K562 (cell line): ENCODE measurements at regions not wholly inside any gene's neighbourhood (a gene's known extent, or its start where the extent isn't known, plus 50 kb on each side); places are given as distances from the start of the nearest gene placed in this dataset.

Source experiments
- ATAC-seq: fragments of 200-7000 bp; cut with Tn5 transposase; 3 replicates; pipeline ENCODE4 v1.9.1; 2020; ENCODE audit warnings: moderate library complexity
- BruUV-seq: library from RNA; stranded (reverse); fragments of 400-500 nt; replicated peaks from 2 replicates; lab custom pipeline; 2021; lab: Mats Ljungman, UMichigan
- CTCF ChIA-PET: fragments of 300-600 bp; formaldehyde crosslinking; extraction: SDS; loops from one replicate; lab custom pipeline; 2021; ENCODE audit warnings: low intra/inter-chr PET ratio; lab: Yijun Ruan, JAX
- POLR2A ChIA-PET: fragments of 300-600, 350-650 bp; sonication (Branson Sonifier 250); formaldehyde crosslinking; extraction: SDS; loops from one replicate; lab custom pipeline; 2021; ENCODE audit warnings: antibody characterized with exemption, inconsistent platforms; lab: Yijun Ruan, JAX
- DNase-seq, 4 experiments: peaks; one replicate each; pipeline versions ENCODE4 v3.0.0 to v3.0.0-alpha.2; 2011 to 2018; ENCODE audit warnings: low spot score in 3 of 4, mixed read lengths in 3 of 4; ENCODE audit errors: extremely low read depth in 1 of 4
- FAIRE-seq: peaks from 2 replicates; lab custom pipeline; 2011; peaks lifted over from hg19 to GRCh38; lab: Jason Lieb, UNC
- H2AFZ ChIP-seq: 2 replicates; pipeline ENCODE4 v1.6.0; 2011; ENCODE audit warnings: low read depth, low read length, control low read depth, inconsistent platforms
- H3K27ac ChIP-seq: fragments of 200-600 bp; 3 replicates; pipeline ENCODE4 v1.8.0; 2011; ENCODE audit warnings: low read depth, mild to moderate bottlenecking, control low read depth, inconsistent platforms, low read length, moderate library complexity, mixed read lengths; ENCODE audit errors: extremely low read depth
- H3K27me3 ChIP-seq, 2 experiments: fragments of 300-600 bp in 1 of 2; 2 replicates in 1 of 2; 3 replicates in 1 of 2; pipeline versions ENCODE4 v1.6.0 to v1.8.0; 2011; ENCODE audit warnings: inconsistent platforms in 2 of 2, low read length in 2 of 2, mild to moderate bottlenecking in 1 of 2, mixed read lengths in 1 of 2, moderate library complexity in 1 of 2; ENCODE audit not compliant: control insufficient read depth in 2 of 2, insufficient read depth in 2 of 2
- H3K36me3 ChIP-seq: fragments of 300-600 bp; 3 replicates; pipeline ENCODE4 v1.8.0; 2011; ENCODE audit warnings: mild to moderate bottlenecking, low read length, inconsistent platforms; ENCODE audit not compliant: control insufficient read depth, insufficient read depth
- H3K4me1 ChIP-seq, 2 experiments: fragments of 200-600 bp in 1 of 2; replicated peaks in 1 of 2; 2 replicates in 1 of 2; 3 replicates in 1 of 2; pipeline versions ENCODE4 v1.5.1 to v1.8.0; 2011; ENCODE audit warnings: inconsistent platforms in 2 of 2, low read length in 2 of 2, mild to moderate bottlenecking in 1 of 2, mixed read lengths in 1 of 2, moderate library complexity in 1 of 2; ENCODE audit not compliant: control insufficient read depth in 2 of 2, insufficient read depth in 2 of 2
- H3K4me2 ChIP-seq: 2 replicates; pipeline ENCODE4 v1.6.1; 2011; ENCODE audit warnings: low read length, control low read depth, inconsistent platforms, mixed read lengths; ENCODE audit not compliant: insufficient read depth
- H3K4me3 ChIP-seq: fragments of 200-600 bp; sonication (generic), shearing (Covaris generic); 2 replicates; pipeline ENCODE4 v1.5.1; 2016; ENCODE audit warnings: control low read depth, inconsistent platforms
- H3K79me2 ChIP-seq: fragments of 200-600 bp; 3 replicates; pipeline ENCODE4 v1.8.0; 2011; ENCODE audit warnings: low read length, inconsistent platforms; ENCODE audit not compliant: control insufficient read depth, insufficient read depth
- H3K9ac ChIP-seq, 2 experiments: 2 replicates each; pipeline versions ENCODE4 v1.6.0 to v1.6.1; 2011; ENCODE audit warnings: low read depth in 2 of 2, low read length in 2 of 2, control low read depth in 1 of 2, inconsistent platforms in 1 of 2, mild to moderate bottlenecking in 1 of 2, mixed read lengths in 1 of 2; ENCODE audit not compliant: insufficient read depth in 1 of 2
- H3K9me1 ChIP-seq: one replicate; pipeline ENCODE4 v1.6.0; 2011; ENCODE audit warnings: inconsistent platforms, mild to moderate bottlenecking, low read length, moderate library complexity; ENCODE audit not compliant: control insufficient read depth, insufficient read depth
- H3K9me3 ChIP-seq: replicated peaks from 2 replicates; pipeline ENCODE4 v1.5.1; 2011; ENCODE audit warnings: low read depth, low read length, inconsistent platforms; ENCODE audit not compliant: control insufficient read depth, insufficient read depth
- H4K20me1 ChIP-seq: replicated peaks from 2 replicates; pipeline ENCODE4 v1.6.1; 2011; ENCODE audit warnings: low read length, inconsistent platforms, mixed read lengths; ENCODE audit not compliant: control insufficient read depth, insufficient read depth
- ARID2 ChIP-seq: fragments of 450-650 bp; IDR thresholded peaks from 2 replicates; pipeline ENCODE4 v1.6.1; 2017; ENCODE audit warnings: antibody characterized with exemption, mild to moderate bottlenecking
- CBX1 ChIP-seq: sonication (generic); IDR thresholded peaks from 2 replicates; pipeline ENCODE4 v1.6.1; 2016; ENCODE audit warnings: antibody characterized with exemption, low read depth, mild to moderate bottlenecking
- ELF4 ChIP-seq: fragments of 450-650 bp; formaldehyde crosslinking; IDR thresholded peaks from 2 replicates; pipeline ENCODE4 v1.4.0; 2022; ENCODE audit warnings: missing genetic modification characterization
- POLR3A ChIP-seq: IDR thresholded peaks from 2 replicates; pipeline ENCODE4 v1.6.1; 2011; ENCODE audit warnings: borderline replicate concordance, mild to moderate bottlenecking, moderate library complexity; ENCODE audit not compliant: insufficient read length, insufficient read depth; ENCODE audit errors: extremely low read depth
- RB1 ChIP-seq: fragments of 450-650 bp; IDR thresholded peaks from 2 replicates; pipeline ENCODE4 v1.6.1; 2017; ENCODE audit warnings: low read depth, mild to moderate bottlenecking
- RNF2 ChIP-seq: sonication (generic); IDR thresholded peaks from 2 replicates; pipeline ENCODE4 v1.6.1; 2016
- RUNX1 ChIP-seq: sonication (generic); IDR thresholded peaks from 2 replicates; pipeline ENCODE4 v1.6.1; 2016; ENCODE audit warnings: antibody characterized with exemption, low read depth
- WGBS: fragments of 100-300 bp; shearing (Covaris generic); methylation state at CpG from one replicate; pipeline ENCODE4 v1.1.6; 2016; ENCODE audit warnings: low coverage, mixed read lengths; ENCODE audit not compliant: insufficient coverage; ENCODE audit errors: missing lambda C conversion rate; 5-methylcytosine and 5-hydroxymethylcytosine counted together
- in situ Hi-C: fragments of 300-500 bp; cut with MboI; formaldehyde crosslinking; loops from 4 replicates; pipeline ENCODE4 v1.15.0; 2018; ENCODE audit warnings: inconsistent platforms, mixed read lengths
- intact Hi-C: fragments of 100-400 bp; cut with micrococcal nuclease; formaldehyde crosslinking; loops from 2 replicates; pipeline ENCODE4 v1.14.2; 2022

GRCh38 chr5:116646611-116647289 is 72.1 kb upstream of the SEMA6A start:
- CTCF ChIA-PET, result no interaction called here
- Histone ChIP-seq H3K4me1 (no peaks in the 10 kb centered on the region), H3K79me2 (no peaks in the 10 kb centered on the region), H3K9me1 (no peaks in the 10 kb centered on the region), H3K4me2 (no peak overlapping the region), H4K20me1 (no peaks in the 10 kb centered on the region), H3K4me3 (no peak overlapping the region), H3K9me3 (no peaks in the 10 kb centered on the region), H2AFZ (no peak overlapping the region), H3K27ac (no peak overlapping the region)
- no peak for FAIRE-seq
- no TSS peak for BruUV-seq
- intact Hi-C loops (no loop called here), in situ Hi-C loops (no loop called here)
- ATAC-seq, result no peak
- no peak for DNase-seq
- POLR2A ChIA-PET, result no interaction called here
- TF ChIP-seq ELF4 (CRISPR knock-in tag) (no peak), RNF2 (no peak), ARID2 (no peak), RB1 (no peak), POLR3A (no peak), RUNX1 (no peak)
- TF ChIP-seq, all 486 proteins: peak for 0
- H3K36me3 ChIP-seq, result no peaks in the 10 kb centered on the region
- H3K27me3 ChIP-seq, result no peaks in the 10 kb centered on the region
- H3K9ac ChIP-seq, result no peak overlapping the region
- under 1% methylated on average over 10 of the region's 10 CpGs for WGBS

- no TSS peak for BruUV-seq
- POLR2A ChIA-PET, result no interaction called here
- intact Hi-C loops (no loop called here), in situ Hi-C loops (no loop called here)
- Histone ChIP-seq H3K79me2 (no peaks in the 10 kb centered on the region), H3K9me3 (no peaks in the 10 kb centered on the region), H3K27me3 (no peaks in the 10 kb centered on the region), H3K4me1 (no peaks in the 10 kb centered on the region), H3K27ac (no peak overlapping the region), H3K9me1 (no peaks in the 10 kb centered on the region), H4K20me1 (no peaks in the 10 kb centered on the region), H3K4me3 (no peak overlapping the region), H3K36me3 (no peaks in the 10 kb centered on the region), H3K9ac (no peak overlapping the region), H3K4me2 (no peak overlapping the region), H2AFZ (no peak overlapping the region)
- CTCF ChIA-PET, result no interaction called here
- no peak for FAIRE-seq
- 0% methylated on average over 1 of the region's 1 CpG for WGBS
- no peak for DNase-seq
- ATAC-seq, result no peak
- no peak for TF ChIP-seq CBX1
- TF ChIP-seq ARID2, result no peak
Measured at GRCh38 chr5:116645627-116646026, 71.0 kb upstream of the SEMA6A start.
